ENCODE measurements at regions not wholly inside any gene's neighbourhood (a gene's known extent, or its start where the extent isn't known, plus 50 kb on each side); places are given as distances from the start of the nearest gene placed in this dataset.
"Not testable (repeated sequence)": the region's sequence is repeated elsewhere in the genome, so short reads cannot be mapped to it uniquely, and the experiment has no call there.

- H4K8ac ChIP-seq (ENCODE audit: low read depth in 2 of 2, low read length in 2 of 2); H3K36me3 ChIP-seq (ENCODE audit: control insufficient read depth, insufficient read depth, low read length); H3K9me1 ChIP-seq (ENCODE audit: insufficient read depth, low read length); H2BK5ac ChIP-seq (ENCODE audit: low read depth, low read length, poor library complexity, severe bottlenecking); H3K27ac ChIP-seq (ENCODE audit: insufficient read depth, low read length); dilution Hi-C loops (cut with HindIII; ENCODE audit: low sequenced_read_pairs, unreplicated experiment); H3K79me1 ChIP-seq (ENCODE audit: low read depth in 1 of 2, low read length in 2 of 2); H3K9me3 ChIP-seq (ENCODE audit: control insufficient read depth, insufficient read depth, low read length); ATAC-seq (ENCODE audit: low read depth); H3K56ac ChIP-seq (ENCODE audit: extremely low read depth, insufficient read depth, low read length); H3K27me3 ChIP-seq (ENCODE audit: control insufficient read depth, insufficient read depth, low read length); H3K4me2 ChIP-seq (ENCODE audit: low read depth, low read length); H3K4me3 ChIP-seq (ENCODE audit: insufficient read depth, low read depth, low read length); H3K4ac ChIP-seq (ENCODE audit: low read depth, low read length); H3K9ac ChIP-seq (ENCODE audit: low read depth, low read length); H4K5ac ChIP-seq (ENCODE audit: low read depth, low read length); H4K20me1 ChIP-seq (ENCODE audit: insufficient read depth, low read length); H2BK15ac ChIP-seq (ENCODE audit: low read depth, low read length); H3K23ac ChIP-seq (ENCODE audit: low read depth, low read length); POLR2A ChIA-PET (ENCODE audit: unreplicated experiment); H3K18ac ChIP-seq (ENCODE audit: low read depth, low read length); H2AFZ ChIP-seq (replicated peaks; ENCODE audit: low read length, poor library complexity); H2BK20ac ChIP-seq (ENCODE audit: low read depth, low read length); CTCF ChIA-PET; in situ Hi-C loops (cut with MboI; ENCODE audit: low sequenced_read_pairs); H2BK120ac ChIP-seq (ENCODE audit: low read depth, low read length); BruUV-seq (replicated peaks); H3K14ac ChIP-seq (replicated peaks; ENCODE audit: low read depth, low read length); H2AK5ac ChIP-seq (ENCODE audit: low read depth, low read length); H2AK9ac ChIP-seq (replicated peaks; ENCODE audit: low read depth, low read length, poor library complexity); H4K91ac ChIP-seq (ENCODE audit: insufficient read depth, low read depth, low read length); intact Hi-C loops (cut with micrococcal nuclease); H3K4me1 ChIP-seq (ENCODE audit: control insufficient read depth, insufficient read depth, low read length); DNase-seq: not testable (repeated sequence)
- WGBS, 2 experiments (ENCODE audit: extremely low coverage in 2 of 2, insufficient read length in 1 of 2), result 0% methylated on average over 1 of the region's 3 CpGs; no CpG with 5 or more reads in 1 of the 2 experiments
Measured at GRCh38 chr6:60779591-60779990, 1506.4 kb downstream of the KHDRBS2 start.

DNA sequence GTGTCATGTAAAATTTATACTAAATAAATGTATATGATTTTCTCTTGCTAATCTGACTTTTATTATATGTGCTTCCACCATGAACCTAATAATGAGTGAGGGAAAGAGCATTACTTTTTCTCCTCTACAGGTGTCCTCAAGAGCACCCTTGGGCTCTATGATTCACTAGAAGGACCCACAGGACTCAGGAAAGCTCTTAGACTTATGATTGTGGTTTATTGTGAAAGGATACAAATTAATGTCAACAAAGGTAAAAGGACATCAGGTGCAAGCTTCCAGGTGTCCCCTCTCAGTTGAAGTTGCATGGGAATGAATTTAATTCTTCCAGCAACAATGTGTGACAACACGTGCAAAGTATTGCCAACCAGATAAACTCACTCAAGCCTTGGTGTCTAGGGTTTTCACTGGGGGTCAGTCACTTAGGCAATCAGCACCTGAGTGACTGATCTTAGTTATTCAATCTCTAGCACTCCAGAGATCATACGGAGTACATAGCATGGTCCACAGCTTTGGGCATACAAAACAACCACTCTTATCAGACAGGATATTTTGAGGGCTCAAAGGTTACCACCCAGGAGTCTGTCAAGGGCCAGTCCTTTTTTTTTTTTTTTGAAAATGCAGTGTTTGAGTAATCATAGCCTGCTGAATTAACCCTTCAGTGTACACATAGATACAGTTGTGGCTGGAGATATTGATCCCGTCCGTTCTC lies 1518.1 kb downstream of the KHDRBS2 start:
- H3K56ac ChIP-seq (ENCODE audit: extremely low read depth, insufficient read depth, low read length); BruUV-seq (replicated peaks); H2AK9ac ChIP-seq (replicated peaks; ENCODE audit: low read depth, low read length, poor library complexity); dilution Hi-C loops (cut with HindIII; ENCODE audit: low sequenced_read_pairs, unreplicated experiment); H2AFZ ChIP-seq (replicated peaks; ENCODE audit: low read length, poor library complexity); H2AK5ac ChIP-seq (ENCODE audit: low read depth, low read length); DNase-seq; intact Hi-C loops (cut with micrococcal nuclease); H3K27ac ChIP-seq (ENCODE audit: insufficient read depth, low read length); H3K79me1 ChIP-seq (ENCODE audit: low read depth in 1 of 2, low read length in 2 of 2); H2BK120ac ChIP-seq (ENCODE audit: low read depth, low read length); CTCF ChIA-PET; in situ Hi-C loops (cut with MboI; ENCODE audit: low sequenced_read_pairs); H3K9me3 ChIP-seq (ENCODE audit: control insufficient read depth, insufficient read depth, low read length); H2BK5ac ChIP-seq (ENCODE audit: low read depth, low read length, poor library complexity, severe bottlenecking); H4K5ac ChIP-seq (ENCODE audit: low read depth, low read length); H4K20me1 ChIP-seq (ENCODE audit: insufficient read depth, low read length); H3K18ac ChIP-seq (ENCODE audit: low read depth, low read length); H3K14ac ChIP-seq (replicated peaks; ENCODE audit: low read depth, low read length); H3K27me3 ChIP-seq (ENCODE audit: control insufficient read depth, insufficient read depth, low read length); ATAC-seq (ENCODE audit: low read depth); H3K4me3 ChIP-seq (ENCODE audit: insufficient read depth, low read depth, low read length); H3K36me3 ChIP-seq (ENCODE audit: control insufficient read depth, insufficient read depth, low read length); H2BK15ac ChIP-seq (ENCODE audit: low read depth, low read length); H3K4me2 ChIP-seq (ENCODE audit: low read depth, low read length); H3K23ac ChIP-seq (ENCODE audit: low read depth, low read length); H3K4me1 ChIP-seq (ENCODE audit: control insufficient read depth, insufficient read depth, low read length); H3K4ac ChIP-seq (ENCODE audit: low read depth, low read length); H4K8ac ChIP-seq (ENCODE audit: low read depth in 2 of 2, low read length in 2 of 2); H3K9ac ChIP-seq (ENCODE audit: low read depth, low read length); H4K91ac ChIP-seq (ENCODE audit: insufficient read depth, low read depth, low read length); POLR2A ChIA-PET (ENCODE audit: unreplicated experiment); H2BK20ac ChIP-seq (ENCODE audit: low read depth, low read length); H3K9me1 ChIP-seq (ENCODE audit: insufficient read depth, low read length): not testable (repeated sequence)
- no CpG with 5 or more reads among the region's 4 CpGs for WGBS, 2 experiments (ENCODE audit: extremely low coverage in 2 of 2, insufficient read length in 1 of 2)

Data from IMR-90 (cell line).